ENCODE measurements at regions not wholly inside any gene's neighbourhood (a gene's known extent, or its start where the extent isn't known, plus 50 kb on each side); places are given as distances from the start of the nearest gene placed in this dataset.

GRCh38 chr14:37791384-37792036 lies 196.1 kb downstream of the TTC6 start (continued):
- TF ChIP-seq FOXJ3 (CRISPR knock-in tag; IDR thresholded peaks at IDR 0.05; ENCODE audit: borderline replicate concordance) (peak; percentile 86; the same call in 1 of the 2 replicates), SRSF1 (optimal IDR thresholded peaks at IDR 0.05; ENCODE audit: low read depth, low read length) (no peak), RARG (CRISPR knock-in tag; IDR thresholded peaks at IDR 0.05; ENCODE audit: low read depth) (no peak), ZNF784 (CRISPR knock-in tag; IDR thresholded peaks at IDR 0.05; ENCODE audit: borderline replicate concordance) (peak; percentile 53; the same call in 1 of the 2 replicates), FOSL1 (CRISPR knock-in tag; IDR thresholded peaks at IDR 0.05; ENCODE audit: borderline replicate concordance) (no peak), CBX2 (IDR thresholded peaks at IDR 0.05; ENCODE audit: low read depth, low read length) (no peak), CBX2 (CRISPR knock-in tag; IDR thresholded peaks at IDR 0.05; ENCODE audit: low read depth) (no peak), FOXP4 (CRISPR knock-in tag; IDR thresholded peaks at IDR 0.05) (peak; percentile 88), THAP11 (CRISPR knock-in tag; IDR thresholded peaks at IDR 0.05) (peak; percentile 70), RNF2 (conservative IDR thresholded peaks at IDR 0.05; ENCODE audit: low read depth) (no peak), AHDC1 (CRISPR knock-in tag; IDR thresholded peaks at IDR 0.05; ENCODE audit: borderline replicate concordance) (peak; percentile 100), SP2 (CRISPR knock-in tag; IDR thresholded peaks at IDR 0.05) (no peak), SMARCE1 (IDR thresholded peaks at IDR 0.05; ENCODE audit: borderline replicate concordance) (no peak), DBP (CRISPR knock-in tag; IDR thresholded peaks at IDR 0.05; ENCODE audit: not compliant biosample characterization) (no peak)
